ENCODE measurements at regions not wholly inside any gene's neighbourhood (a gene's known extent, or its start where the extent isn't known, plus 50 kb on each side); places are given as distances from the start of the nearest gene placed in this dataset.

- no peak for FAIRE-seq
Measured at GRCh38 chr5:145345511-145346287, 489.4 kb downstream of the PRELID2 start.

- no peak for FAIRE-seq
Measured at GRCh38 chr5:145341842-145342241, 493.3 kb downstream of the PRELID2 start.

DNA sequence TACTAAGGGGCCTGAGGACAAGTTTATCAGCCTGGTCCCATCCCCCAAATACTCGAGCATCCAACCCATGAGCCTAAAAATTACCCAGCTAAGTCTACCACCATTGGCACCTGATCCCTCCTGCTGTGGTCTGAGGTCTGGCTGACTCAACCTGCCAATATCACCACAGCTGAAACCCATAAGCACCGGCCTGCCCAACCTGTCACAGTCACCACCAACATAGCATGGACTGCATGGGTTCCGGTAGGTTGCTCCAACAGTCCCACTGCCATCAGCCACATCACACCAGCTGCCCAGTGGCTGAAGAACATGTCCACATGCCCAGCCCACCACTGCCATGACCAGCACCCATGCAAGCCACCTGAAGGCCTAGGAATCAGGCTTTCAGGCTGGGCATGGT, 495.0 kb downstream of the PRELID2 start:
- FAIRE-seq: no peak

GRCh38 chr5:145324767-145325479, 510.2 kb downstream of the PRELID2 start:
- FAIRE-seq: no peak

GRCh38 chr5:145324101-145324500, 511.0 kb downstream of the PRELID2 start:
- no peak for FAIRE-seq

GRCh38 chr5:145316282-145316681, 518.9 kb downstream of the PRELID2 start:
- no peak for FAIRE-seq

- FAIRE-seq: no peak
Measured at GRCh38 chr5:145307866-145308382, 527.2 kb downstream of the PRELID2 start.

DNA sequence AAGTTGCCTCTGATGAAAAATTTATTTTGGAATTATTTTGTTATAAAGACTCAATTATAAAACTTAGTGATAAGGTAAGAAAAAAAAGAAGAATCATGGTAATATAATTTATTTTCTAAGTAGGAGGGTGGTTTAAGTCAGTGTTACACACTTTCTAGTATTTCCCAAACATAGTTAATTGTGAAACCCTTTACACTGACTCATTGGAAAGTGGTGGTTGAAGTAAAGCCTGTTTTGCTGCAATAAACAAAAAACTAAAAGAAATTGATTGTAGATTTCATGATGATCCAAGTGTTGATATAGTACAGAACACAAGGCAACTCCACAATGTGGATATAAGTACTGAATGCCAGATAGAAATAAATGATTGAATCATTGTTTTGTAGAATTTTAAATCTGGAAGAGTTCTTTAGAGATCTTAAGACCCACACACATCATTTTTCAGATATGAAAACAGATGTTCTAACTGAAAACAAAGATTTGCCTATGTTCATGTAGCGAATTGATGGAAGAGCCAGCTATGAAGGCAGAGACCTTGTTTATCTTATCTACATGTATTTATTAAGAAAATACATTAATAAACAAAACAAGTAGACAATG, 539.8 kb downstream of the PRELID2 start:
- no peak for FAIRE-seq

GRCh38 chr5:145294331-145294730, 540.8 kb downstream of the PRELID2 start:
- FAIRE-seq: no peak

DNA sequence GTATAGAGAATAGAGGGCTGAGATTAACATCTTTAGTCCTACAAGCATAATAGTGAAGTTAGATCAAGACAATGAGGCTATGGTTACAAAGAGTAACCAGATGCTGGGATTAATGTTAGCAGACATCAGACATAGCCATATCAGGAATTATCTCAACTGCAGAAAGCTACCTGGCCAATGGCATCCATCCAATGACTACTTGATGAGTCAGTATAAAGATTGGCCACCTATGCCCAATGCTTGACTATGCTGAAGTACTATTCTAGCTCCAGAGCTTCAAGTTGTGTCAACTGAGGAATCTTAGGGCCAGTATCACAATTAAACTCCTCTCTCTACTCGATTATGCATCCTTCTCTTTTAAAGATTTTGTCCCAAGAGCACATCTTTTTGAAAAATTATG, 541.4 kb downstream of the PRELID2 start:
- no peak for FAIRE-seq

DNA sequence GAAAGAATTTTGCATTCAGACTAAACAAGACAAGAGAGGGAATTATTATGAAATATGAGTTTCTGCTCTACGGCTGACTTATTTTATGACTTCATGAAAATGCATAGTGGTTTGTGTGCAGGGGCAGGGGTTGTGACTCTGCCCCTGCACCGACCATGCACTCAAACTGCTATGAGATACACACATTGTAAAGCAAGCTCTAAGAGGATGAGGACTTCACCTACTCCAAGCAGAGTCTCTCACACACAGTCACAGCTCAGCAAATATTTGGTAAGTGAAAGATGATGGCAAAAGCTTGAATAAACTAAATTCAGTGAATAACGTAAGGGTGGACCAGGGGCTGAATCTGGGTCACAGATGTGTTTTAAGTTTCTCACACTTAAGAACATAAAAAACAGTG, 542.9 kb downstream of the PRELID2 start:
- no peak for FAIRE-seq

GRCh38 chr5:145283141-145283810, 551.9 kb downstream of the PRELID2 start:
- no peak for FAIRE-seq

DNA sequence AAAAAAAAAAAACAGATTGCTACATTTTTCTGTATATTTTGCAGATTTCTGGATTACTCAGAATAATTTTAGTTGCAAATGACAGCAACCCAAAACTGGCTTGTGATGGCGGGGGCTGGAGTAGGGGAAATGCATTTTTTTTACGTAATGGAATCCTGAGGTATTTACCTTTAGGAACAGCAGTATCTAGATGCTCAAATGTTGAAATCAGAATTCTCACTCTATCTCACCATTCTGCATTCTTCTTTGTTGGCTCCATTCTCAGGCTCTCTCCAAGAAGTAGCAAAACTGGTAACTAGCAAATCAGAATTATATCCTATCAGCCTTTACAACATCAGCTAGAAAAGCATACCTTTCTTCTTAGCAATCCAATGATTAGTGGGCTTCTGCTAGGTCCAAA, 554.3 kb downstream of the PRELID2 start:
- no peak for FAIRE-seq

DNA sequence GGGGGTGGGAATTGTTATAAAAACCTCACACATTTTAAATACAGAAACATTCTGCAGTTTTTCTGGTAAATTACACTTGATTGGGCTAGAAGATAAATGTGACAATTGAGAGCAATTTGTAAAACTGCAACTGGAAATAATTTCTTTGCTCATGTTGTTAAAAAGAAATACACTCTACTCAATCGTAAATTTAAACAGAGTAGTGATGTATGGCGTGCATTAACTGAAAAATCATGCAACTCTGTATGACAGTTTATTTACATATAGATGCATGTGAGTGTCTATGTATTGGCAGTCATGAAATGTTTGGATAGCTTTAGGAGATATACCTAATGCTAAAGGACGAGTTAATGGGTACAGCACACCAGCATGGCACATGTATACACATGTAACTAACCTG, 554.9 kb downstream of the PRELID2 start:
- FAIRE-seq: no peak

DNA sequence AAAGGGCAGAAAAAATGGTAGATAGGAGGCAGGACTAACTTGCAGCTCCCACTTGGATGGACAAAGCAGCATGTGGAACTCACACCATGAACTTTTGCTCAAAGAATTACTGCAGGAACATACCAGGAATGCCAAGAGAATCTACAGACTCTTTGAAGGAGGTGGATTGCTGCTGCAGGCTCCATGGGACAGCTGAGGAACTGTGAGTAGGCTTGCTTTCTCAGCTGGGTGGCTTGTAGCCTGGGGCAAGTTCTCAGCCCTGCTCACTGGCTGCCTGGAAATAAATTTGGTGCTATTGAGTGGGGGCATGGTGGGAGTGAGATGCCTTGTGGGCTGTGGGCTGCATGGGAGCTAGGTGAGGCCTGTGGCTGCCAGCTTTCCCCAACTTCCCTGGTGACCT, 574.5 kb downstream of the PRELID2 start:
- no peak for FAIRE-seq

- no peak for FAIRE-seq
Measured at GRCh38 chr5:145247745-145248040, 587.4 kb downstream of the PRELID2 start.

DNA sequence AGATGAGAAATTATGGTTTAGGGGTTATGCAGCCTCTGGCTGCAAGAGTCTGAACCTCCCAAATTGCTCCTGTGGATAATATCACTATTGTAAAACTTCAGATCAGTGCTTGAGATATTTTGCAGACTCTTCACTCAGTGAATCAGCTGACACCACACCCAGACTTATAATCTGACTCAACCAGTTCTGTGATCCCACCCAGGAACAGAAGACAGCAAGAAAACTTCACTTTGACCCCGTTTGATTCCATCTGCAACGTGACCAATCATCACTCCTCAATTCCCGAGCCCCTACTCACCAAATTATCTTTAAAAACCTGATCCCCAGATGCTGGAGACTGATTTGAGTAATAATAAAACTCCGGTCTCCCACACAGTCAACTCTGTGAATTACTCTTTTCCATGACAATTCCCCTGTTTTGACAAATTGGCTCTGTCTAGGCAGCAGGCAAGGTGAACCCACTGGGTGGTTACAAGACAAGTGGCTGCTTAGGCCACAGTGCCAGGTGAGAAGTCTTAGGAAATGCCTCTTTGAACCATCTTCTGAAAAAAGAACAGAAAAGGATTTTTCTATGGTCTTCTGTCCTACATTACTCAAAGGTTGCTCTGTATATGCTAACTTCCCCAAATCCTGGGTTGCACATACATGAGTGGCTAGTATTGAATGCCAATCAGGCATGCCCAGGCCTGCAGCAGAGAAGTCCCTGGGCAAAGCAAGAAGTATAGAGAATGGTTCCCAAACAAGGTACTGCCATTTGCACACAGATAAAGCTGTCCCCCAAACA, 588.0 kb downstream of the PRELID2 start:
- FAIRE-seq: no peak

- FAIRE-seq: no peak
Measured at GRCh38 chr5:145246379-145246778, 588.8 kb downstream of the PRELID2 start.

DNA sequence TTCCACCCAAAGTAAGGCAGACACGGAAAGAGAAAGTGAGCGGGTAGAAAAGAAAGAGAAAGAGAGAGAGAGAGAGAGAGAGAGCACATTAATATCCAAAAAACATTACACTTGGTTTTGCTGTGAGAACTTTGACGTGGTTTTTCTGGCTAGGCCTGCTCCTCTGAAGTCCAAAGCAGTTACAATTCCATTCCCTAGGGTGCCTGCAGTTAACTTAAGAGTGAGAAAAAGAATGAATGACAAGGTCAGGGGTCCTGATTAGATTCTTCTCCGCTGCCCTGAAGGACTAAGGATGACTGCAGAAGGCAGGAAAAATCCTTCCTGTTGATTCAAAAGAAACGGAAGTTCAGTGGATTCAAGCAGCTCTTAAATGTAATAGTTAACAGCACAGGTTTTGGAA, 589.8 kb downstream of the PRELID2 start:
- no peak for FAIRE-seq

DNA sequence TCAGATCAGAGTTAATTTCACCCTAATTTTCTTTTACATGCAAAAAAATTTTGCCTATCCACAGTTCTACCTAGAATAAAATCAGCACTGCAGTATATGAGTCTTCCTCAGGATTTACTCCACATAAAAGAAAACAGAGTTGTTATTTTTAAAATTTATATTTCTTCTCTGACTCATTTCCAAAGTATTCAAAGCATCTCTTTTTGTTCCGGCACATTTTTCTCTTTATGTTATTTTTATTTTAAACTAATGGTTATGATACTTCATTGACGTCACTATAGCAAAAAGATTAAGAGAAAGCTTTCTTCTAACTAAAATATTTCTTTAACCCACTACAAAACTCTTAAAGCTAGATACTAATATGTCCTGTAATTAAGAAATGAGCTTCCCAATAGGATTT, 590.4 kb downstream of the PRELID2 start:
- FAIRE-seq: no peak

DNA sequence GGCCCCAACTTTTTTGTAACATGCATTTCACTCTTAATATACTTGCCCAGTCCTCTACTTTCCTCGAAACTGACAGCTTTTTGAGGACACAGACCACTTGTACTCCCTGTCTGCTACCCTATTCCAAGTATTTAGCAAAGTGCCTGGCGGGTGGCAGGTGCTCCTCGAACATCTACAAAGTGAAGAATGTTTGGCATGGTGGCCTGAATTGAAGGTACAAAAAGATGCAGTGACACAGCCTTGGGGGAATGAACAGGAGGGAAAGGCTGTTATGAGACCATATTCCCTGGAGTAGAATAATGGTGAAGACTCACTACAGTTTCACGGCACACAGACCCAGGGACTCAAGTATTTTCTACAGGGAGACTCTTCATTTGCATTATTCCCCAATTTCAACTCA, 590.9 kb downstream of the PRELID2 start:
- FAIRE-seq: no peak

- FAIRE-seq: no peak
Measured at GRCh38 chr5:145243016-145243415, 592.1 kb downstream of the PRELID2 start.

DNA sequence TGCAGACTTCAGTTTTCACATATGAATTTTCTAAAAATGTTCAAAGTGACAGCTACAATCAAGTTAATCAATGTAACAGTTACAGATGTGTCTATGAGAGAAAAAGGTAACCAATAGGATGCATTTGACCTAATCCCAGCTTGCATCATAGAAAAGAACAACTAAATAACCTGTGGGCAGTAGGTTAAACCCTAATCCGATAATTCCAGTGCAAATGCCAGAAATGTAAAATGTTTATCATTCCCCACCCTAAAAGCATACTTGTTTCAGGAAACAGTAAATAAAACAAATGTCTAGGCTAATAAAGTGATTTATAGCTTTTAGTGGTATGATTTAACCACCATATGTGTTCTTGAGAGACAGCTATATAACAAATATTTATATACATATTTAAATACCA, 592.6 kb downstream of the PRELID2 start:
- no peak for FAIRE-seq

Data from TTC549 (cell line).